ENCODE measurements at regions not wholly inside any gene's neighbourhood (a gene's known extent, or its start where the extent isn't known, plus 50 kb on each side); places are given as distances from the start of the nearest gene placed in this dataset.

- Histone ChIP-seq H3K27ac (no peak overlapping the region), H3K9me3 (no peaks in the 10 kb centered on the region), H3K4me3 (ENCODE audit: low read depth in 1 of 2, low read length in 1 of 2) (no peak overlapping the region)
These were observed 160.3 kb downstream of the ENC1 start for GRCh38 chr5:74480201-74480600.

DNA sequence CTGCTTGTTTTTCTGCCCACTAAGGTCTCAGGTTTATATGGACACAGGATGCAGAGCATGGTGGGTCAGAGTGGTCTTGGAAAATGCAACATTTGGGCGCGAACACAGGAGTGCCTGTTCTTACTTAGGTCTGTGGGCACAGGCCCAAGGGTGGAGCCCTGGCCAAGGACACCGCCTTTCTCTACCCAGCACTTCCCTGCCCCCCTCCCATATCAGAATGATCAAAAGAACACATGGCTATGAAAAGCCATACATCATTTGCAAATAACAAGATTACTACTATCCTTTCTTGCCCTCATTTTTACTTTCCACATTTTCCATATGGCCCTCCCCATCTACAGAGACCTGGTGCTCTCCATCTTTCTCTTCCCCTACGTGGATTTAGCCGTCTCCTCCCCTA, 162.2 kb downstream of the ENC1 start:
- H3K27ac ChIP-seq: no peak overlapping the region
- H3K9me3 ChIP-seq: no peaks in the 10 kb centered on the region
- H3K4me1 ChIP-seq (ENCODE audit: control insufficient read depth in 1 of 2, insufficient read depth in 1 of 2, low read depth in 1 of 2, low read length in 1 of 2): no peaks in the 10 kb centered on the region
- no peaks in the 10 kb centered on the region for H3K27me3 ChIP-seq
- TF ChIP-seq, protein P1, sequence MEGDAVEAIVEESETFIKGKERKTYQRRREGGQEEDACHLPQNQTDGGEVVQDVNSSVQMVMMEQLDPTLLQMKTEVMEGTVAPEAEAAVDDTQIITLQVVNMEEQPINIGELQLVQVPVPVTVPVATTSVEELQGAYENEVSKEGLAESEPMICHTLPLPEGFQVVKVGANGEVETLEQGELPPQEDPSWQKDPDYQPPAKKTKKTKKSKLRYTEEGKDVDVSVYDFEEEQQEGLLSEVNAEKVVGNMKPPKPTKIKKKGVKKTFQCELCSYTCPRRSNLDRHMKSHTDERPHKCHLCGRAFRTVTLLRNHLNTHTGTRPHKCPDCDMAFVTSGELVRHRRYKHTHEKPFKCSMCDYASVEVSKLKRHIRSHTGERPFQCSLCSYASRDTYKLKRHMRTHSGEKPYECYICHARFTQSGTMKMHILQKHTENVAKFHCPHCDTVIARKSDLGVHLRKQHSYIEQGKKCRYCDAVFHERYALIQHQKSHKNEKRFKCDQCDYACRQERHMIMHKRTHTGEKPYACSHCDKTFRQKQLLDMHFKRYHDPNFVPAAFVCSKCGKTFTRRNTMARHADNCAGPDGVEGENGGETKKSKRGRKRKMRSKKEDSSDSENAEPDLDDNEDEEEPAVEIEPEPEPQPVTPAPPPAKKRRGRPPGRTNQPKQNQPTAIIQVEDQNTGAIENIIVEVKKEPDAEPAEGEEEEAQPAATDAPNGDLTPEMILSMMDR (IDR thresholded peaks at IDR 0.05): no peak
- H3K4me3 ChIP-seq (ENCODE audit: low read depth in 1 of 2, low read length in 1 of 2): no peak overlapping the region
- no peaks in the 10 kb centered on the region for H3K36me3 ChIP-seq

More at GRCh38 chr5:74480201-74480600, 160.3 kb downstream of the ENC1 start:
- Histone ChIP-seq H3K36me3 (no peaks in the 10 kb centered on the region), H3K27me3 (no peaks in the 10 kb centered on the region), H3K4me1 (ENCODE audit: control insufficient read depth in 1 of 2, insufficient read depth in 1 of 2, low read depth in 1 of 2, low read length in 1 of 2) (no peaks in the 10 kb centered on the region)
- TF ChIP-seq, protein P1 (IDR thresholded peaks at IDR 0.05): no peak

- Histone ChIP-seq H3K4me1 (ENCODE audit: control insufficient read depth in 1 of 2, insufficient read depth in 1 of 2, low read depth in 1 of 2, low read length in 1 of 2) (no peaks in the 10 kb centered on the region), H3K27me3 (no peaks in the 10 kb centered on the region), H3K36me3 (no peaks in the 10 kb centered on the region), H3K9me3 (no peaks in the 10 kb centered on the region), H3K4me3 (ENCODE audit: low read depth in 1 of 2, low read length in 1 of 2) (no peak overlapping the region), H3K27ac (no peak overlapping the region)
- TF ChIP-seq, protein P1 (IDR thresholded peaks at IDR 0.05): no peak
These were observed 162.8 kb downstream of the ENC1 start for GRCh38 chr5:74477761-74478160.

DNA sequence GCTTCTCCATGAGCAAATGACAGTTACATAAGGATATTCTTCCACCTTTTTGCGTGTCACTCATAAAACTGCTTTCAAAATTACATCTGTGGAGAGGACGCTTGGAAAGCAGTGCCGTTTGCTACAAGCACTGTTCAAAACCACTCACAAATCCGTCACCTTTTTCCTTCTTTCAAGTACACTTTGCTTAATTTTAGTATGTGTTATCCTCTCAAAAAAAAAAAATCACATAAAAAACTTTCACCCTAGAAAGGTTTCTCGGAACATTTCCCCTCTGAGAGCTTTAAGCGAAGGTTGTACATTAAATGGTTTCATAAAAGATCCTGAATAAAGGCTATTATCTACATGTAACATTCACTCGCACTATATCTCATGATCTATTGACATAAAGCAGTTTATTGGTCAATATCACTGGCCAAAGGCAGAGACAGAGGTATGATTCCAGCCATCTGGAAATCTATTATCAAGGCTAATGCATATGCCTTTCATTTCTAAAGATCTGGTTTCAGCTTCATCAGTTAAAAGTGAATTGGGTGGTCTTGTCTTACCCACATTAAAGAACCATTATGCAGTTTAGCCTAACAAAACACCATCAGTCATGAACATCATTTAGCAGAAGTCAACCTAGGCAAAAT, 163.6 kb downstream of the ENC1 start:
- H3K27me3 ChIP-seq: no peaks in the 10 kb centered on the region
- no peaks in the 10 kb centered on the region for H3K9me3 ChIP-seq
- H3K4me3 ChIP-seq (ENCODE audit: low read depth in 1 of 2, low read length in 1 of 2): no peak overlapping the region
- TF ChIP-seq, protein P1 (IDR thresholded peaks at IDR 0.05): no peak
- H3K27ac ChIP-seq: no peak overlapping the region
- H3K36me3 ChIP-seq: no peaks in the 10 kb centered on the region
- H3K4me1 ChIP-seq (ENCODE audit: control insufficient read depth in 1 of 2, insufficient read depth in 1 of 2, low read depth in 1 of 2, low read length in 1 of 2): no peaks in the 10 kb centered on the region

DNA sequence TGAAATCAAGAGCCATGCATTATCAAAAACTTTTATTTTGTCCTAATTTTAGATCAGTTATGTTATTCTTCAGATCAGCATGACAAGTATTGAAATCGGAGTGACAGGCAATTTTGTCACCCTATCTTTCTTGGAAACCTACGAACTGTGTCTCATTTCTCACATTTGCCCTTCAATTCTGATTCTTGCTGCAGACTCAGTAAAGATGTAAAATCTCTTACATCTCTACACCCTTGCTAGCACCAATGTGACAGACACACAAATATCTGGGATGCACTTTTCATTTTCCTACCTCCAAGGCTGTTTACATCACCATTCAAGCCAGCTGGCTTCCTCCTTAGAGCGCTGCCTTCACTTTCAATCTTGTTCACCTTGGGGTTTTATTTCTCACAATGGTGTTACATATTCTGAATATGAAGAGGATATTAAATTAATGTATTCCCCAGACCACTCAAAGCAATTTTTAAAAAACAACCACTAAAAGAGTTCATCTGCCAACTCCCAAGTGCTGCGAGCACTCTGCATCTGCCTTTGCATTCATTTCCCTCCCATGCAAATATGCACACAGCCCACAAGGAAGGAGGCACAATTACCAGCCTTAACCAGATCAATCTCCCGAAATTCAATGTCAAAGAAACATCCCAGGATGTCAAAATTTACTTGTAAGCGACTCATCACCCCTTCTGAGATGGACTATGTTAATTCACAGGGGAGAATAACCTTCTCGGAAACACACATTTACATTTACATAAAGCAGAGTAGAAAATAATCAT, 164.3 kb downstream of the ENC1 start:
- Histone ChIP-seq H3K9me3 (no peaks in the 10 kb centered on the region), H3K36me3 (no peaks in the 10 kb centered on the region), H3K27ac (no peak overlapping the region), H3K4me3 (ENCODE audit: low read depth in 1 of 2, low read length in 1 of 2) (no peak overlapping the region), H3K4me1 (ENCODE audit: control insufficient read depth in 1 of 2, insufficient read depth in 1 of 2, low read depth in 1 of 2, low read length in 1 of 2) (no peaks in the 10 kb centered on the region), H3K27me3 (no peaks in the 10 kb centered on the region)
- TF ChIP-seq, protein P1 (IDR thresholded peaks at IDR 0.05): no peak

Data from neutrophil (primary cell).